ENCODE measurements at regions not wholly inside any gene's neighbourhood (a gene's known extent, or its start where the extent isn't known, plus 50 kb on each side); places are given as distances from the start of the nearest gene placed in this dataset.
"Not testable (repeated sequence)": the region's sequence is repeated elsewhere in the genome, so short reads cannot be mapped to it uniquely, and the experiment has no call there.

- no peak overlapping the region for H3K4me3 ChIP-seq (ENCODE audit: low read length)
- H3K27me3 ChIP-seq (ENCODE audit: insufficient read depth, low read length): peaks cover 5% of the 10 kb centered on the region
- no peaks in the 10 kb centered on the region for H3K4me1 ChIP-seq (ENCODE audit: insufficient read depth, low read length)
- H3K9me3 ChIP-seq (ENCODE audit: low read depth, low read length): no peaks in the 10 kb centered on the region
Observed at GRCh38 chr2:131584380-131584779, 56.7 kb downstream of the CCDC74A start.

- H3K9me3 ChIP-seq (ENCODE audit: low read depth, low read length): no peaks in the 10 kb centered on the region
- H3K4me3 ChIP-seq (ENCODE audit: low read length): no peak overlapping the region
- peaks cover 4% of the 10 kb centered on the region for H3K27me3 ChIP-seq (ENCODE audit: insufficient read depth, low read length)
- no peaks in the 10 kb centered on the region for H3K4me1 ChIP-seq (ENCODE audit: insufficient read depth, low read length)
Observed at GRCh38 chr2:131584940-131585339, 57.3 kb downstream of the CCDC74A start.

GRCh38 chr2:131588152-131588873, 60.6 kb downstream of the CCDC74A start:
- Histone ChIP-seq H3K27me3 (ENCODE audit: insufficient read depth, low read length) (no peaks in the 10 kb centered on the region), H3K4me1 (ENCODE audit: insufficient read depth, low read length) (no peaks in the 10 kb centered on the region), H3K9me3 (ENCODE audit: low read depth, low read length) (no peaks in the 10 kb centered on the region), H3K4me3 (ENCODE audit: low read length) (no peak overlapping the region)

- not testable (repeated sequence) for H3K27me3 ChIP-seq (ENCODE audit: insufficient read depth, low read length); H3K4me3 ChIP-seq (ENCODE audit: low read length); H3K9me3 ChIP-seq (ENCODE audit: low read depth, low read length); H3K4me1 ChIP-seq (ENCODE audit: insufficient read depth, low read length)
Observed at GRCh38 chr2:131589126-131589525, 61.4 kb downstream of the CCDC74A start.

- Histone ChIP-seq H3K27me3 (ENCODE audit: insufficient read depth, low read length) (no peaks in the 10 kb centered on the region), H3K4me1 (ENCODE audit: insufficient read depth, low read length) (no peaks in the 10 kb centered on the region), H3K9me3 (ENCODE audit: low read depth, low read length) (no peaks in the 10 kb centered on the region), H3K4me3 (ENCODE audit: low read length) (no peak overlapping the region)
Observed at GRCh38 chr2:131590366-131590765, 62.7 kb downstream of the CCDC74A start.

- H3K9me3 ChIP-seq (ENCODE audit: low read depth, low read length): no peaks in the 10 kb centered on the region
- H3K4me3 ChIP-seq (ENCODE audit: low read length): no peak overlapping the region
- no peaks in the 10 kb centered on the region for H3K27me3 ChIP-seq (ENCODE audit: insufficient read depth, low read length)
- H3K4me1 ChIP-seq (ENCODE audit: insufficient read depth, low read length): no peaks in the 10 kb centered on the region
Observed at GRCh38 chr2:131590896-131591295, 63.2 kb downstream of the CCDC74A start.

- H3K27me3 ChIP-seq (ENCODE audit: insufficient read depth, low read length); H3K9me3 ChIP-seq (ENCODE audit: low read depth, low read length); H3K4me3 ChIP-seq (ENCODE audit: low read length); H3K4me1 ChIP-seq (ENCODE audit: insufficient read depth, low read length): not testable (repeated sequence)
Observed at GRCh38 chr2:131596561-131596960, 68.9 kb downstream of the CCDC74A start.

GRCh38 chr2:131602444-131602843, 74.8 kb downstream of the CCDC74A start:
- H3K4me3 ChIP-seq (ENCODE audit: low read length); H3K4me1 ChIP-seq (ENCODE audit: insufficient read depth, low read length); H3K9me3 ChIP-seq (ENCODE audit: low read depth, low read length); H3K27me3 ChIP-seq (ENCODE audit: insufficient read depth, low read length): not testable (repeated sequence)

- not testable (repeated sequence) for H3K4me1 ChIP-seq (ENCODE audit: insufficient read depth, low read length); H3K27me3 ChIP-seq (ENCODE audit: insufficient read depth, low read length); H3K4me3 ChIP-seq (ENCODE audit: low read length); H3K9me3 ChIP-seq (ENCODE audit: low read depth, low read length)
Observed at GRCh38 chr2:131604652-131605051, 77.0 kb downstream of the CCDC74A start.

GRCh38 chr2:131606366-131606765, 78.7 kb downstream of the CCDC74A start:
- H3K9me3 ChIP-seq (ENCODE audit: low read depth, low read length); H3K27me3 ChIP-seq (ENCODE audit: insufficient read depth, low read length); H3K4me3 ChIP-seq (ENCODE audit: low read length); H3K4me1 ChIP-seq (ENCODE audit: insufficient read depth, low read length): not testable (repeated sequence)

- H3K4me3 ChIP-seq (ENCODE audit: low read length); H3K4me1 ChIP-seq (ENCODE audit: insufficient read depth, low read length); H3K27me3 ChIP-seq (ENCODE audit: insufficient read depth, low read length); H3K9me3 ChIP-seq (ENCODE audit: low read depth, low read length): not testable (repeated sequence)
Observed at GRCh38 chr2:131607056-131607455, 79.4 kb downstream of the CCDC74A start.

GRCh38 chr2:131614539-131614938, 86.9 kb downstream of the CCDC74A start:
- H3K4me1 ChIP-seq (ENCODE audit: insufficient read depth, low read length); H3K4me3 ChIP-seq (ENCODE audit: low read length); H3K27me3 ChIP-seq (ENCODE audit: insufficient read depth, low read length); H3K9me3 ChIP-seq (ENCODE audit: low read depth, low read length): not testable (repeated sequence)

- H3K4me1 ChIP-seq (ENCODE audit: insufficient read depth, low read length); H3K27me3 ChIP-seq (ENCODE audit: insufficient read depth, low read length); H3K4me3 ChIP-seq (ENCODE audit: low read length); H3K9me3 ChIP-seq (ENCODE audit: low read depth, low read length): not testable (repeated sequence)
Observed at GRCh38 chr2:131618320-131618719, 90.6 kb downstream of the CCDC74A start.

- H3K4me3 ChIP-seq (ENCODE audit: low read length); H3K4me1 ChIP-seq (ENCODE audit: insufficient read depth, low read length); H3K27me3 ChIP-seq (ENCODE audit: insufficient read depth, low read length); H3K9me3 ChIP-seq (ENCODE audit: low read depth, low read length): not testable (repeated sequence)
Observed at GRCh38 chr2:131622874-131623273, 95.2 kb downstream of the CCDC74A start.

- not testable (repeated sequence) for H3K4me3 ChIP-seq (ENCODE audit: low read length); H3K4me1 ChIP-seq (ENCODE audit: insufficient read depth, low read length); H3K9me3 ChIP-seq (ENCODE audit: low read depth, low read length); H3K27me3 ChIP-seq (ENCODE audit: insufficient read depth, low read length)
Observed at GRCh38 chr2:131626011-131626410, 98.3 kb downstream of the CCDC74A start.

GRCh38 chr2:131626565-131626964, 98.9 kb downstream of the CCDC74A start:
- not testable (repeated sequence) for H3K4me1 ChIP-seq (ENCODE audit: insufficient read depth, low read length); H3K9me3 ChIP-seq (ENCODE audit: low read depth, low read length); H3K27me3 ChIP-seq (ENCODE audit: insufficient read depth, low read length)

More at GRCh38 chr2:131626565-131626964, 98.9 kb downstream of the CCDC74A start:
- H3K4me3 ChIP-seq (ENCODE audit: low read length): not testable (repeated sequence)
